Peyer's patch (tissue), 4 donors: ENCODE measurements at regions not wholly inside any gene's neighbourhood (a gene's known extent, or its start where the extent isn't known, plus 50 kb on each side); places are given as distances from the start of the nearest gene placed in this dataset.

ENCODE experiments used
- CTCF ChIP-seq, 6 experiments: fragments of 450-650 bp in 4 of 6; fragments of 200-600 bp in 2 of 6; sonication (generic) in 1 of 6; IDR thresholded peaks; one replicate each; pipeline ENCODE4 v1.5.1; 2017 to 2019; ENCODE audit warnings: antibody characterized with exemption in 6 of 6, mild to moderate bottlenecking in 3 of 6, moderate library complexity in 1 of 6
- POLR2A ChIP-seq, 2 donors: fragments of 450-650 bp; IDR thresholded peaks; one replicate each; pipeline ENCODE4 v1.5.1; 2017; ENCODE audit warnings: antibody characterized with exemption in 2 of 2, mild to moderate bottlenecking in 2 of 2, moderate library complexity in 2 of 2

- no peak for TF ChIP-seq CTCF (IDR thresholded peaks at IDR 0.05)
- no peak for TF ChIP-seq POLR2A (IDR thresholded peaks at IDR 0.05)
Measured at GRCh38 chr10:33074443-33074842, 116.4 kb upstream of the ITGB1 start.
